Right renal pelvis (tissue), 4 donors: ENCODE measurements at regions not wholly inside any gene's neighbourhood (a gene's known extent, or its start where the extent isn't known, plus 50 kb on each side); places are given as distances from the start of the nearest gene placed in this dataset.

Experiments used
- DNase-seq, 4 donors: peaks; one replicate each; pipeline ENCODE4 v3.0.0-alpha.2; 2013; ENCODE audit warnings: low read depth in 4 of 4, low spot score in 3 of 4, missing footprints in 1 of 4

DNA sequence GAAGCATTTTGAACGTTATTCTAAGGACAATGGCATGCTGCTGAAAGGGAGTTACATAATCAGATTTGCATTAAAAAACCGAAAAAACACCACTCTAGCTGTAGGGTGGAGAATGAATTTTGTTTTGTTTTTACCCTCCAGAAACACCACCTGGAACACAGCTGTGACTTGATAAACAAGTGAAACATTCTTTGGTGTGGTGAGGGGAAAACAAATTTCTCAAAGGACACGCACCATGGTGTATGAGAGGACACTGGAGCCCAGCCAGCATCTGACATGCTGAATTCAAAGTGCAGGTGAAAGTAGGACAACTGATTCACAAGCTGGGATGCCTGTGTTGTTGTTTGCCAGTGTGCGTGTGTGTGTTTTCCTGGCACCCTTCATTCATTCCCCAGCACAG lies 554.5 kb upstream of the TBL1XR1 start:
- no peak for DNase-seq

DNA sequence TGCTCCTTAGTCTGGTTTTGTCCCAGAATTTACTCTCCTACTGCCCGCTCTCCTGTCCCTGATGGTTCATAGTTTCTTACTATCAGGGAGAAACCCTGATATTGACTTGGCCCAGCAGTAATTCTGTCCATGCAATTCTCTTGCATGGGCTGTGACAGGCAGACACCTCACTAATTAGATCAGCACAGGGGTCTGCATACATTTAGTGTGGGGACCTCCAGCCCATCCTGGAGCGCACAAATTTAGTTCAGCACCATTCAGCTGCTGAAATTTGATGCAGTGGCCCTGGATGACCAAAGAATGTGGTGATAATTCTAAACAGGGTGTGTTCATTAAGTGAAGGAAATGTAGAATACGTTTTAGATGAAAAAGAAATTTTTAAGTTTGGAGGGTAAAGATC lies 555.5 kb upstream of the TBL1XR1 start:
- no peak for DNase-seq

DNA sequence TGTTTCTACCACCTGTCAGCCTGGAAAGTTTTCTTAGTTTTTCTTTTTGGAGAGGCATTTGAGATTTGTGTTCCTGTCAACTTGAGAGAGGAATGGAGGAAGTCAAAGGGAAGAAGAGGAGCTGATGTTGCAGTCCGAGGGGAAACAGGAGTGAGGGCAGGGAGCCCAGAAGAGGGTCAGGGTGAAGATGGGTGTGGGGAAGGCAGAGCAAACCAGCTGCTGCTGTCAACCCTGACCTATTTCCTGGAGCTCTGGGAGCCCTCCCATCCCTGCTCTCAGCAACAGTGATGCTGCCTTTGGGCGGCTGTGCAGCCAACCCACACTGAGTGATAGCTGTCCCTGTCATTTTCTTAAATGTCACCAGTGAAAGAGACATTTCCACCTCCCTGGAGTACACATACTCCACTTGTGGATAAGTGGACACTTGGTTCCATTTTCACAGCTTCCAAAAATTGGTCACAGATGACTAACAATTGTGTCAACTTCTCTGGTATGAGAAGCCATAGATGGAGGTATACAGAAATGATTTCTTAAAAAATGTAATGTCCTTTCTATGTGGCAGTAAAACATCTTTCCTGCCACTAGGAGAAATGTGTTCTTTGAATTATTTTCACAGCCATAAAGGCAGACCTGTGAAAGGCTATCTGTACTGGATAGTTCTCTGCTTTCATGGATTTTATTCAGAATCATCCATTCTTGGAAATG lies 556.3 kb upstream of the TBL1XR1 start:
- DNase-seq: peak in 1 of 4 donors; percentile 16

DNA sequence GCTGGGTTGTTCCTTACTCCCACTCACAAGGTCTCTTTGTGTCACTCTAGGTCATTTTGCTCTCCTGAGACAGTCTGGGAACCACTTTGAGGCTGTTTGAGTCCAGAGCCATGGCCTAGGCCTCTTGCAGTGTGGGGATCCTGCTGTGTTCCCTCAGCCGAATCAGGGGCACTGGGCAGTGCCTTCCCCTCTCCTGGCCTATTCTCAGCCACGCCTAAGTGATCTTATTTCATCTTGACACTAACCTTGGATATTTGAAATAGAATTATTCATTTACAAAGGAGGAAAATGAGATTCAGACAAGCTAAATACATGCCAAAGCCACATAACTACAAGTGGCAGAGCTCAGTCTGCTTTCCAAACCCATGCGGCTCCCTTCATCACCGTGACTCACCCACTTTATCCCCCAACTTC lies 557.2 kb upstream of the TBL1XR1 start:
- DNase-seq: no peak

DNA sequence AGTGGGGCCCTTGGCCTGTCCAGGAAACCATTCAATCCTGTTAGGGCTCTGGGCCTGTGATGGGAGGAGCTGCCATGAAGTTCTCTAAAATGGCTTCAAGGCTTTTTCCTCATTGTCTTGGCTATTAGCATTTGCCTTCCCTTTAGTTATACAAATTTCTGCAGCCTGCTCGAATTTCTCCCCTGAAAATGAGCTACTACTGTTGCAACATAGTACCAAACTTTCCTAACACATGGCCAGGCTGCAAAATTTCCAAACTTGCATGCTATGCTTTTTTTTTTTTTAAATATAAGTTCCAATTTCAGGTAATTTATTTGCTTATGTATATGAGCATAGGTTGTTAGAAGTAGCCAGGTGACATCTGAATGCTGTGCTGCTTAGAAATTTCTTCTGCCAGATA lies 560.8 kb upstream of the TBL1XR1 start:
- no peak for DNase-seq

DNA sequence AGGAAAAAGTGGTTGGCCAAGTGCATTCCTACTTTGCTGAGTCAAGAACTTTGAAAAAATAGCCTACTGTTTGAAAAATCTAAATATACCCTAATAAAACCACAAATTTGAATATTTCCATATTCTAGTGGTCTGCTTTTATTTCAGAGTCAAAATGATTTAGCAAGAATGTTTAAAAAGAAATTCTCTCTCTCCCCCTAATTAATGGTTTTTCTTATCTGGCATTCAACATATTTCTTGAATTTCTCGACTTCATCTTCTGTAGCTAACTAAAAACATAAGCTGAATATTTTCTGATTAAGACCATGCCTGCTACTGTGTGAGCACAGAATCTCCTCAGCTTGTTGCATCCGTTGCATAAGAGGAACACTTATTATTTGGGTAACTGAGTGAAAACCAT lies 563.5 kb upstream of the TBL1XR1 start:
- no peak for DNase-seq

DNA sequence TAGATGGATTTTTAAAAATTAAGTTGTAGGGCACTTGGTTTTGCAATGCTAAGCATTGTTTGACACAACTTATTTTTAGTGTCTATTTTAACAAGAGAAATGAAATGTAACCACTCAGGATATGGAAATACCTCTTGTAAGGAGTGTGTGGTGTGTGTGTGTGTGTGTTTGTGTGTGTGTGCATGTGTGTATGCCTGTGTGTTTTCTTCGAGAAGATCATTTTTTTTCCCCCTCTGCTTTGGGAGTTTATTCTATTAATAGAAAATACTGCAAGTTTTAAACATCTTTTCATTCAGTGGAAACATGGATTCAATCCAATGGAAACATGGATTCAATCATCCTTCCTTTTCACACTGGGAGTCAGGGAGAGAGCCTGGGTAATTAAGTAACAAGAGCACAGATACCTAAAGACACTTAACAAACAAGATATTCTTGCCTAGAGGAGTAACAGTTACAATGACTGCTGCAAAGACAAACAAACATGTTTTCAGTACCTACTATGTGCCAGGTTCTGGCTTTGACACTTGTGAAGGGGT lies 567.2 kb upstream of the TBL1XR1 start:
- DNase-seq: peak in 1 of 4 donors; percentile 16

DNA sequence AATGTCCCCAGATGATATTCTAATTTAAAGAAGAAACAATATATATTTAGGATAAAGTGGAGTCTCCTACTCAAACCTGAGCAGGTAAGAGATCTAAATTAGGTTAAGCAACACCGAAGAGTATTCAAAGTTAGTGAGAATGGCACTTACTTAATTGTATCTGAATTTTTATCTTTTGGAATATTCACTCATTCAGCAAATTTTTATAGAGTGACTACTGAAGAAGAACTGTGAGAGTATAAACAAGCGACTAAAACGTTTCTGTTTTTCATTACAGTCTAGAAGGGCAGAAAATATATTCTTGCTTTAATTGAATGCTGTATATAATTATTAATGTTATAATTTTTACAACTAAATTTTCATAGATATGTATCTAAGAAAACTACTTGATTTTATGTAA lies 567.7 kb upstream of the TBL1XR1 start:
- DNase-seq: no peak

DNA sequence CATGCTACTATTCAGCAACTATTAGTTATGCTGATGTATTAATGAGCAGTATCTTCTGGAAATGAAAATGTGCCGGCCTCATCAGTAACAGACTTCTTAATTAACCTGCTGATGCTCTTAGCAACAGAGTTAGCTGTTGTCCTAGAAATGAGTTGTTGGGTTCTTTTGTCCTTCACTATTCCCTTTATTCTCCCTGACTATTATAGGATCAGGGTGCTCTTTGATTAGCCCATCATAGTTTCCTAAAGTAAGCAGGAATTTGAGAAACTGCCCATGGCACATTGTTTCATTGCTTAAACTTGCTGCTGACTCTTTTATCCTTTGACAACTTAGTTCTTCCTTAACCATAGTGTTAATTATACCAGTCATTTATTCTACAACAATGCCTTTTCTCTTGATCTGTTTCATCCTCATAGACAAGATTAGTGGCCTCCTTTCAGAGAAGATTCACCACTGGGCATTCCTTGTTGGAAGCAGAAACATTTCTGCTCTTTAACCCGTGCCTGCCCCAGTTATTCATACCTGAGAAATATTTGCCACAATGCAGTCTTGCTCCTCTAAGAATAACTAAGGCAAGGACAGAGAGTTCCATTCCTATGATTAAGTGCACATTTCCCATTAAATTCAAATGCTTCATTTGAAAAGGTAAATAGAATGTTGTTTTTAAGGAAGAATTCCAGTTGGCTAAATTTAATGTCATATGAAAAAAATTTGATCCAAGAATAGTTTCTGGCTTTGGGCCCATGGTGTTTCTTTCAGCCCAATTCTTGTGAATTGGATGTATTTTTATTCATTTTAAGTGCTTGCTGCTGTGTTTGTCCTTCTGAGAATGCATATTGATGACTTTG lies 573.3 kb upstream of the TBL1XR1 start:
- no peak for DNase-seq

DNA sequence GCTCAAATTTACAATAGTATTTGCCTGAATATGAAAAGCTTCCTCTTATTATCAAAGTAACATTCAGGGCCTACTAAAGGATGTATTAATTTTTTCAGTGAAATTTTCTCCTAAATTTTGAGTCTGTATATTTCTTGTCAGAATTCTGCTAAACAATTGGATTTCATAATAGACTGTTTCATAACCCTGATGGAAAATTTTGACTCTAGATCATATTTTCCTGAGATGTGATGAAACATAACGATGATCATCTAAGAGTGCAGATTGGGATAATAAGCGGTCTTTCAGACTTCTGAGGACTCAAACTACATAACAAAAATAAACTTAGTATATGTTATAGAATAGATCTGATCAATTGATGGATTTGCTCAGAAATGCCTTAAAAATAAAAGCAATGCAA lies 574.5 kb upstream of the TBL1XR1 start:
- no peak for DNase-seq

DNA sequence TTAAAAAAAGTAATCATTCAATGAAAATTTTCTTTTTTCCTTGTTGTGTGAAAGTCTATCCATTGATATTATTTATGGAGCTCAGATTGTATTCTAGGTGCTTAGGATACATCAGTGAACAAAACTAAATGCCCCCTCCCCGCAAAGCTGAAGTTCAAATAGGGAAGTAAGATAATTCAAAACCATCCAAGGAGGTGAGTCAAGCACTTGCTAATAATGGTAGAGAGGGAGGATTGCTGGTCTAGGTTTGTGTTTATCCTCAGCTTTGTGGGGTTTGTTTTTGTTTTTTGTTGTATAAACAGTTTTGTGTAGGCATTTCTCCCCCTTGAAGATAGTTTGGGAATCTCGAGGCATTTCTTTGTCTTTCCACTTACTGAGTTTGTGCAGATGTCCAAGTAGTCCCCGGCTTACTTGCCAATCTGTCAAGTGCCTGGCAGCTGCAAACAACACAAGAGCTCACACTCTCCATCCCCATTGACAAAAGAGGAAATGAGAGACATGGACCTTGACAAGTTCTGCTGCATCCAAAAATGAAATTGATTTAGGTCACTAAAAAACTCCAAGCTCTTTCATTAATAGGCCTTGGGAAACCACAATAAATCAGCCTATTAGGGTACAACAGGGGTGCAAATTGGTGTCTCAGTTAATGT lies 575.8 kb upstream of the TBL1XR1 start:
- DNase-seq: no peak

DNA sequence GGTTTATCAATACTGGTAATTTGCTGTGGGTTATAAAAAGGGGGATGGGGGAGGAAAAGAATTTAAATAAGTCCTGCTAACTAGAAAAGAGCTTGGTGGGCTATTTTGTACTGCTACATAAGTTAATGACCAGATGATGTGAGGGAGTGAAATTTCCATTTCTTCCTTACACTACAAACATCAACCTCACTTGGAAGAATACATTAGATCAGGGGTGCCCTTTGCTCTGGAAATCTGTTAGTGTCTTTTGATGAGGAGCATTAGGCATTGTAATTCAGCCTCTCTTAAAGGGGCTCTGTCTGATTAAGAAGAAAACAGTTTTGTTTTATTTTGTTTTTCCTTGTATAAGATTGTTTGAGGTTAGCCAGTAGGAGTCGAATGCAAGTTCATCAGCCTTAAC lies 576.4 kb upstream of the TBL1XR1 start:
- DNase-seq: no peak

DNA sequence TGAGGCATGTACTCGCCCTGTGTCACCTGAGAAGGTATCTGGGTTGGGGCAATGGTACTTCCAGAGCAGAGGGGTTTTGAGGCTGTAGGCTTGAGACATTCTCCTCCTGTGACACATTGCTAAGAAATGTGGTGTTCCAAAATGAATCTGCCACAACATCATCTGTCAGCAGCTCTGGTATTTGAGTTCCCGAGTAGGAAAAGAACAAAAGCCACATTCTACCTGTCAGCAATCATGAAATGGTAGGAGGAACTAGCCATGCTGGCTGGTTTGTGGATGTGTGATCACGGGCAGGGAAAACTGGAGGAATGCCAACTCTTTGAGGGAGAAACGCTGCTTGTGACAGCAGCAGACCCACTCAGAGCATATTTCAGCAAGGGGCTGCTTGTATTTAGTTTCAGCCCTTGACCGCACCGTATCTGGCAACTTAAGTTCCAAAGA lies 579.4 kb upstream of the TBL1XR1 start:
- DNase-seq: peak in 2 of 4 donors; percentile 18 to 33

DNA sequence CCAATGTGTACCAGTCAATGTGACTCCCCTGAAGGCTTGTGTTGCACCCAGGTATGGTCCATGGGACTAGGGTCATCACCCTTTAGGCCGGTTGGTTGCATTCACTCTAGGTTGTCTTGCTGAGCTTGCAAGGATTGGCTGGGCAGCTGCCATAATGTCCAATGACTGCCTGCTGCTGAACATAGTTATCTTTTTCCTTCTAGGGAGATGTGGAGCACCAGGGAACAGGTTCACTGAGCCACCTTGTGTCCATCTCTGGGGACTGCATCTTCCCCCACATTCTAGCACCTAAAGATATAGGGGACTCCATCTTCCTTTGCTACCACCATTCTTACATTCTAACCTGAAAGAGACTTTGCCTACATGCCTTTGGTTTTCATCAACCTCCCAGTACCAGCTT lies 580.4 kb upstream of the TBL1XR1 start:
- DNase-seq: no peak

DNA sequence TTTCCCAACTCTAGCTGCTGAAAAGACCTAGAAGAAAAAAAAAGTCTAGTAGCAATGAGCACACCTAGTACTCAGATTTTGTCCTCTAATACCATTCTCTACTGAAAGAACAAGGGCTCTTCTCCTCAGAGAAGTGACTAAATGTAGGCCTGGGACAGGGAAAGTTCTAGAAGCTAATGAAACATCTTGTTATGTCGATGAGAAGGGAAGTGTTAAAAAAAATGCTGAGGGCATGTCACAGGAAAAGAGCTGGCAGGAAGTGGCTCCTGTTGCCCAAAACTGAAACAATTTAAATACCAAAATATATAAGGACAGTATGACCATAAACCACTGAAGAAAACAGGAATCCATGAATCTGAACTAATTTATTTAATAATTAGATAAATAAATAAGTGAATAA lies 581.4 kb upstream of the TBL1XR1 start:
- DNase-seq: no peak

DNA sequence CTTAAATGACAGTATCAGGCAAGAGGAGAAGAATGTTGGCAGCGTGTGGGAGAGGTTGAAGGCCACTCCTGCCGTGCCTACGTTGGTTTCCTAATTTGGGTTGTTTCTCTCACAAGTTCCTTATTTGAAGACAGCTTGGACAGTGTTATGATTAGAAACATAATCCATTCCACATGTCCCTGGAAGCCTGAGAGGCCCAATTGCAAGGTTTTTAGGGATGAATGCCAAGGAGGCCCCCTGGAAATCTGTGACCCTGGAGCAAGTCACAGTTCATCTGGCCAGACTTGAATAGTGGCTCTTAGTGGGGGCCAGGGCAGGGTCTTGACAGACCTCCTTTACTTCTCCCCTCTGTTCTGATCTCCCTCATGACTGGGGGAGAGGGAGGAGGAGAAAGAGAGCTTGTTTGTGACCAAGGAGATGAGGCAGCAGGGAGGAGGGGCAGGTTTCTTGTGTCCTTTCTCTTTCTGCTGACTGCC lies 584.4 kb upstream of the TBL1XR1 start:
- DNase-seq: peak in 2 of 4 donors; percentile 35 to 43

DNA sequence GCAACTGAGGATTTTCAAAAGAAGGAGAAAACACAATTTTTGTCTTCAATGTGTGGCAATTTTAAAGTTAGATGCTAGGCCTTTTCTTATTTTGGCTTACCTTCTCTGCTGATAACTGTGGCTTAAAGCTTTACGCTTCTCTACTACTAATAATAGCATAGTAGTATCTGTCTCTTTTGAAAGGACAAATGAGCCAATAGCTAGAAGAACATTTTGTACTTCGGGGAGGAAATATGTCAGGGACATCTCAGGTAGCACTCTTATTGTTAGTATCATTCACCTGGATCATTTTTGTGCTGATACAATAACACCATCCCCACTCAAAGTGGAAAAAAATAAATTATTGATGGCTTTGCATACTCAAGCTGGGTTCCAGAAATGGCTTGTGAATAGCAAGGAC lies 586.1 kb upstream of the TBL1XR1 start:
- no peak for DNase-seq

DNA sequence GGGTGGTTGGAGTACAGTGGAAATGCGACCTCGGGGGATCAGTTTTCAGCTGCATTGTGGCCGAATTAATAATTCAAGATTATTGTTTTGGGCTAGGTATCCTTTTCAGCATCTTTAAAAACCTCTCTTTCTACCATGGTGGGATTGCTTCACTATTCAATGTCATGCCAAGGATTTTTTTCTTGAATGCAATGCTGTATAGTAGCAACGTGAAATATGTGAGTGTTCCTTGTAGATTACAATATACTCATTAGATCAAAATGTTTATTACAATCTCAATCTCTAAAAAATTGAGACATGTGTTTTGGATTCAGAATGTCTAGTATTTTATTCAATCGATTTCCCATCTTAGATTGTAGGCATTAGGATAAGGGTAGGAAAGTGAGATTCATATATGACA lies 586.5 kb upstream of the TBL1XR1 start:
- no peak for DNase-seq

DNA sequence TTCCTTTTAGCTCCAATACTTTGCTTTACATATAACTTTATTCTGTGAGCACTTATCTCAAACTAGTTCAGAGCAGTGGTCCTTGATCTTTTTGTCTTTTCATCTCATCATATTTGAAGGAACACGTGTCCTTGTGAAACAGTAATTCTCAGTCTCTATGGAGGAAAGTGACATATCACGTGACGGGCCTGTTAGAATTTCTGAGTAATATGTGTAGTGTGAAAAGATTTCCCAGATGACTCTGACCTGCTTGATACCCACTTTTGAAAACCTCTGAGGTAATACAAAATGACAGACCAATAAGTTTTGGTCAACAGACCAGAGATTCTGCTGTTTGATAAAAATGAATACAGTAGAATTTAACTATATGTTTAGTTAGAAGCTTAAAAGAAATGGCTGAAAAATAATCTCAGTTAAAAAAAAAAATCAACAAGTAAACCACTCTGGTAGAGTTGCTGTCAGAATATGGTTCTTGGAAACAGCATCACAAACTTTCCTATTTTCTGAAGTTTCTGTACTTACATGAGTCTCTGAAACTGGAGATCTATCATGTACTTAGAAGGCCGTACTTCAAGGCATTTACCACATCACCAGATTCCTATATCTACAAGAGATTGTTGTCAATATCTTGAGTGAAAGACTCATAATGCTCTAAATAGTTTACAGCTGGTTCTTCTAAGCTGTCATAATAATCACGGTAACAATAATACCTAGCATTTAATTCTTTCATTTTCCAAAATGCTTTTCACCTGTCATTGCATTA lies 590.2 kb upstream of the TBL1XR1 start:
- no peak for DNase-seq

DNA sequence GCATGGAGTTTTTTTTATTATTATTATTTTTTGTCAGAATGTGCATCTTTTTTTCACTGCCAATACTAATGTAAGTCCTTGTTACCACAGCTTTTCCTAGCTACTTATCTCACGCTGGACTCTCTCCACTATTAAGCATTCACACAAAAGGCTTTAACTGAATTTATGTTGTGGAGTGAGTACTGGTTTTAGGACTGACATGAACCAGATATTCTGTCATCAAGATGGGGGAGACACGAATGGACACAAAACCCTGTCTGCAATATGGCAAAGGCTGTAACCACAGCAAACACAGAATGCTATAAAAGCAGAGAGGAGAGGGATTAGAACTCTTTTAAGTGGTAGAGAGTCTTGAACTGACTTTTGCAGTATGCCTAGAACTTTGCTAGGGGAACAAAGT lies 592.2 kb upstream of the TBL1XR1 start:
- no peak for DNase-seq
